ENCODE measurements at regions not wholly inside any gene's neighbourhood (a gene's known extent, or its start where the extent isn't known, plus 50 kb on each side); places are given as distances from the start of the nearest gene placed in this dataset.

- DNase-seq (no peak), ATAC-seq (no peak)
- intact Hi-C loops (cut with DNase I) = no loop called here
- Histone ChIP-seq H3K9me3 (no peaks in the 10 kb centered on the region), H3K36me3 (no peaks in the 10 kb centered on the region), H3K27ac (no peak overlapping the region), H3K4me1 (no peaks in the 10 kb centered on the region), H3K4me3 (no peak overlapping the region), H3K27me3 (ENCODE audit: low read depth) (no peaks in the 10 kb centered on the region)
- TF ChIP-seq CTCF (IDR thresholded peaks at IDR 0.05) = no peak
Measured at GRCh38 chr15:45743426-45744235, 108.8 kb downstream of the SQOR start.

- intact Hi-C loops (cut with DNase I) = no loop called here
- no peak for ATAC-seq
- no peak overlapping the region for H3K4me3 ChIP-seq
- no peak for TF ChIP-seq CTCF (IDR thresholded peaks at IDR 0.05)
- no peaks in the 10 kb centered on the region for H3K4me1 ChIP-seq
- no peaks in the 10 kb centered on the region for H3K27me3 ChIP-seq (ENCODE audit: low read depth)
- DNase-seq = no peak
- H3K27ac ChIP-seq = no peak overlapping the region
- no peaks in the 10 kb centered on the region for H3K36me3 ChIP-seq
- H3K9me3 ChIP-seq = no peaks in the 10 kb centered on the region
Measured at GRCh38 chr15:45744236-45744589, 109.4 kb downstream of the SQOR start.

DNA sequence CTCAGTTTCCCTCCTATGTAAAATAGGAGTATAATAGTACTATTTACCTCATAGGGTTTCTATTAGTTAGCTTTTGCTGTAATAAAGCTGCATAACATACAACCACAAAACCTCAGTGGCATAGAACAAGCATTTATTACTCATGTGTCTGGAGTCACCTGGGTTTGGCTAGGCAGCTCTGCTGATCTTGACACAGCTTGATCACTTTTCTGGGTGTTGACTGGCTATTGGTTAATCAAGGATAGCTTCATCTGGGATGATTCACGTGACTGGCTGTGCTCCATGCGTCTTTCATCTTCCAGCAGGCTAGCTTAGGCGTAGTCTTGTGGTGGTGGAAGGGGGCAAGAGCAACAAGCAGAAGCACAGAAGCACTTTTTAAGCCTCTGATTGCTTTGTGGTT lies 112.6 kb downstream of the SQOR start:
- intact Hi-C loops (cut with DNase I) = no loop called here
- Histone ChIP-seq H3K36me3 (no peaks in the 10 kb centered on the region), H3K4me3 (no peak overlapping the region), H3K4me1 (no peaks in the 10 kb centered on the region), H3K27ac (no peak overlapping the region), H3K27me3 (ENCODE audit: low read depth) (peaks cover 3% of the 10 kb centered on the region), H3K9me3 (no peaks in the 10 kb centered on the region)
- no peak for TF ChIP-seq CTCF (IDR thresholded peaks at IDR 0.05)
- DNase-seq (no peak), ATAC-seq (no peak)

DNA sequence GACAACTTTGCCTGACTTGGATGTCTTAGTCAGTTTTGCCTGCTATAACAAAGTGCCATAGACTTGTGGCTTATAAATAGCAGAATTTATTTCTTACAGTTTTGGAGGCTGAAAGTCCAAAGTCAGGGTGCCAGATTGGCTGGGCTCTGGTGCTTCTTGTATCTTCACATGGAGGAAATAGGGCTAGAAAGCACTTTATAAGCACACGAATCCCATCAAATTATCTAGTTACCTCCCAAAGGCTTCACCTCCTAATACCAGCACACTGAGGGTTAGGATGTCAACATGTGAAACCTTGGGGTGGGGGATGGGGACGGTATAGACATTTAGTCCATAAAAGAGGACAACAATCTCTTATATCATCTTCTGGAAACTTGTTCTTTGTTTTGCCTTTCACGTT lies 116.8 kb downstream of the SQOR start:
- Histone ChIP-seq H3K27ac (no peak overlapping the region), H3K4me3 (no peak overlapping the region), H3K4me1 (no peaks in the 10 kb centered on the region), H3K27me3 (ENCODE audit: low read depth) (peaks cover 3% of the 10 kb centered on the region), H3K36me3 (no peaks in the 10 kb centered on the region), H3K9me3 (no peaks in the 10 kb centered on the region)
- no peak for DNase-seq
- intact Hi-C loops (cut with DNase I) = no loop called here
- no peak for ATAC-seq
- no peak for TF ChIP-seq CTCF (IDR thresholded peaks at IDR 0.05)

- H3K27me3 ChIP-seq (ENCODE audit: low read depth) = no peaks in the 10 kb centered on the region
- DNase-seq (no peak), ATAC-seq (no peak)
- H3K36me3 ChIP-seq = no peaks in the 10 kb centered on the region
- no peaks in the 10 kb centered on the region for H3K4me1 ChIP-seq
- intact Hi-C loops (cut with DNase I) = no loop called here
- H3K4me3 ChIP-seq = no peak overlapping the region
- H3K9me3 ChIP-seq = no peaks in the 10 kb centered on the region
- H3K27ac ChIP-seq = no peak overlapping the region
- TF ChIP-seq CTCF (IDR thresholded peaks at IDR 0.05) = no peak
Measured at GRCh38 chr15:45759936-45760335, 125.1 kb downstream of the SQOR start.

Data from lower lobe of right lung (tissue), 2 donors.